Astrocyte (in vitro differentiated cells and primary cell): ENCODE measurements at regions not wholly inside any gene's neighbourhood (a gene's known extent, or its start where the extent isn't known, plus 50 kb on each side); places are given as distances from the start of the nearest gene placed in this dataset.

Experiments used
- EZH2 ChIP-seq: IDR thresholded peaks from 2 replicates; pipeline ENCODE4 v1.6.1; 2012; ENCODE audit warnings: mild to moderate bottlenecking, low read length, inconsistent platforms; ENCODE audit not compliant: insufficient read depth
- TF ChIP-seq, protein P1 (sequence below): IDR thresholded peaks from 2 replicates; pipeline ENCODE4 v1.5.1; 2011; ENCODE audit warnings: low read depth, mild to moderate bottlenecking, inconsistent platforms, low read length, moderate library complexity; ENCODE audit not compliant: insufficient read depth

DNA sequence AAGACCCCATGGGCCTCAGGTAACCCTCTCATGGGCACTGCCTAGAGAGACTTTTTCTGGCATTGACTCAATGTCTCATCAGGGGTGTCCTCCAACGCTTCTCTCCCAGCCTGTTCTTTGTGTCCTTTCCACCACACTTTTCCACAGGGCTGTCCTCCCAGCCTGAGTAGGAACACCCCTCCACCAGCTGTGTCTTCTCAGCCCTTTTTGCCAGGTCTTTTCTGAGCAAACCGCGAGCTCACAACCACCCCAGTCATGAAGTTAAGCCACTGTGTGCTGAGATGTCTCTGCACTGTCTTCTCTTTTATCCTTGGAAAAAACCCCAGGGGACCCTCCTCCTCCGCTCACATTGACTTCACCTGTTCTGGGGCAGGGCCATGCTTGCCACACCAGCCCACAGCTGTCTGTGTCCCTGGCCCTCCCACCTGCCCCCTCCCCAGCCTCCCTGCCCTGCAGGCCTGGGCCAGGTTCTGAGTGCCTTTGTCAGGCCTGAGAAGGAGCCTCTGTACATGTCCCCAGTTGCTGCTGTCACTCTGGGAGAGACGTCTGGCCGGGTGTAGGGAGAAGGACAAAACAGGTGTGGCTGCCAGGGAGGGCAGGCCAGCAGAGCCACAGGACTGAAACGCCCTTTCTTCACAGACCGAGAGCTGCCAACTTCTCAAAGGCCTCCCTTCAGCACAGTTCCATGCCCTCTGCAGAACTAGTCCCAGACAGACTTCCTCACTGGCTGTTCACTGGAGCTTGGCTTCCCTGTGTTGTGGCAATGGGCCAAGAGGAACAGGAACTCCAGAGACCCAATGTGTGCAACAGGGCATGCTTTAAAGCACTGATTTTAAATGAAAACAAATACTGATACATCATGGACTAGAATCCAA, 50.5 kb upstream of the PNMA1 start:
- TF ChIP-seq, protein P1, sequence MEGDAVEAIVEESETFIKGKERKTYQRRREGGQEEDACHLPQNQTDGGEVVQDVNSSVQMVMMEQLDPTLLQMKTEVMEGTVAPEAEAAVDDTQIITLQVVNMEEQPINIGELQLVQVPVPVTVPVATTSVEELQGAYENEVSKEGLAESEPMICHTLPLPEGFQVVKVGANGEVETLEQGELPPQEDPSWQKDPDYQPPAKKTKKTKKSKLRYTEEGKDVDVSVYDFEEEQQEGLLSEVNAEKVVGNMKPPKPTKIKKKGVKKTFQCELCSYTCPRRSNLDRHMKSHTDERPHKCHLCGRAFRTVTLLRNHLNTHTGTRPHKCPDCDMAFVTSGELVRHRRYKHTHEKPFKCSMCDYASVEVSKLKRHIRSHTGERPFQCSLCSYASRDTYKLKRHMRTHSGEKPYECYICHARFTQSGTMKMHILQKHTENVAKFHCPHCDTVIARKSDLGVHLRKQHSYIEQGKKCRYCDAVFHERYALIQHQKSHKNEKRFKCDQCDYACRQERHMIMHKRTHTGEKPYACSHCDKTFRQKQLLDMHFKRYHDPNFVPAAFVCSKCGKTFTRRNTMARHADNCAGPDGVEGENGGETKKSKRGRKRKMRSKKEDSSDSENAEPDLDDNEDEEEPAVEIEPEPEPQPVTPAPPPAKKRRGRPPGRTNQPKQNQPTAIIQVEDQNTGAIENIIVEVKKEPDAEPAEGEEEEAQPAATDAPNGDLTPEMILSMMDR = no peak
- no peak for TF ChIP-seq EZH2
